ENCODE measurements at regions not wholly inside any gene's neighbourhood (a gene's known extent, or its start where the extent isn't known, plus 50 kb on each side); places are given as distances from the start of the nearest gene placed in this dataset.
A peak's percentile ranks its signal among the peaks of the same experiment; 100 is the strongest.
"Not testable (repeated sequence)": the region's sequence is repeated elsewhere in the genome, so short reads cannot be mapped to it uniquely, and the experiment has no call there.

GRCh38 chr17:33695431-33695830 is 402.3 kb upstream of the ASIC2 start:
- no peak for DNase-seq (ENCODE audit: low spot score)

GRCh38 chr17:33696102-33696501 is 403.0 kb upstream of the ASIC2 start:
- DNase-seq (ENCODE audit: low spot score): peak; percentile 4

GRCh38 chr17:33697557-33697956 is 404.5 kb upstream of the ASIC2 start:
- DNase-seq (ENCODE audit: low spot score): no peak

- no peak for DNase-seq (ENCODE audit: low spot score)
These were observed 408.8 kb upstream of the ASIC2 start for GRCh38 chr17:33701910-33702309.

- no peak for DNase-seq (ENCODE audit: low spot score)
These were observed 411.8 kb upstream of the ASIC2 start for GRCh38 chr17:33704856-33705255.

- DNase-seq (ENCODE audit: low spot score): no peak
These were observed 416.8 kb upstream of the ASIC2 start for GRCh38 chr17:33709881-33710280.

GRCh38 chr17:33712120-33712519 is 419.0 kb upstream of the ASIC2 start:
- no peak for DNase-seq (ENCODE audit: low spot score)

GRCh38 chr17:33716957-33717356 is 423.9 kb upstream of the ASIC2 start:
- DNase-seq (ENCODE audit: low spot score): no peak

- DNase-seq (ENCODE audit: low spot score): not testable (repeated sequence)
These were observed 430.6 kb upstream of the ASIC2 start for GRCh38 chr17:33723736-33724135.

GRCh38 chr17:33725675-33726271 is 432.7 kb upstream of the ASIC2 start:
- DNase-seq (ENCODE audit: low spot score): no peak

- DNase-seq (ENCODE audit: low spot score): no peak
These were observed 437.0 kb upstream of the ASIC2 start for GRCh38 chr17:33730131-33730530.

GRCh38 chr17:33732116-33732515 is 439.0 kb upstream of the ASIC2 start:
- no peak for DNase-seq (ENCODE audit: low spot score)

- DNase-seq (ENCODE audit: low spot score): no peak
These were observed 446.6 kb upstream of the ASIC2 start for GRCh38 chr17:33739714-33740113.

- no peak for DNase-seq (ENCODE audit: low spot score)
These were observed 452.1 kb upstream of the ASIC2 start for GRCh38 chr17:33745047-33745760.

GRCh38 chr17:33749171-33749570 is 456.1 kb upstream of the ASIC2 start:
- DNase-seq (ENCODE audit: low spot score): no peak

GRCh38 chr17:33750943-33751701 is 458.0 kb upstream of the ASIC2 start:
- peak; percentile 64 for DNase-seq (ENCODE audit: low spot score)

- DNase-seq (ENCODE audit: low spot score): no peak
These were observed 458.6 kb upstream of the ASIC2 start for GRCh38 chr17:33751702-33752065.

GRCh38 chr17:33753452-33753851 is 460.4 kb upstream of the ASIC2 start:
- DNase-seq (ENCODE audit: low spot score): no peak

GRCh38 chr17:33756021-33756420 is 462.9 kb upstream of the ASIC2 start:
- no peak for DNase-seq (ENCODE audit: low spot score)

GRCh38 chr17:33765871-33766270 is 472.8 kb upstream of the ASIC2 start:
- no peak for DNase-seq (ENCODE audit: low spot score)

- DNase-seq (ENCODE audit: low spot score): peak; percentile 1
These were observed 473.6 kb upstream of the ASIC2 start for GRCh38 chr17:33766721-33767120.

GRCh38 chr17:33769066-33769465 is 476.0 kb upstream of the ASIC2 start:
- no peak for DNase-seq (ENCODE audit: low spot score)

- DNase-seq (ENCODE audit: low spot score): no peak
These were observed 478.8 kb upstream of the CCL2 start for GRCh38 chr17:33776304-33776703.

Measured in pons (tissue), 1 donor.